GM06990 (cell line): ENCODE measurements at regions not wholly inside any gene's neighbourhood (a gene's known extent, or its start where the extent isn't known, plus 50 kb on each side); places are given as distances from the start of the nearest gene placed in this dataset.

Experiments
- DNase-seq: peaks from one replicate; pipeline ENCODE4 v3.0.0-alpha.2; 2011; ENCODE audit not compliant: insufficient read length; ENCODE audit errors: extremely low read depth
- H3K27me3 ChIP-seq: replicated peaks from 2 replicates; pipeline ENCODE4 v1.6.0; 2011; ENCODE audit warnings: low read length; ENCODE audit not compliant: control insufficient read depth, insufficient read depth
- H3K36me3 ChIP-seq: 2 replicates; pipeline ENCODE4 v1.5.1; 2011; ENCODE audit warnings: low read length; ENCODE audit not compliant: control insufficient read depth, insufficient read depth
- H3K4me3 ChIP-seq: replicated peaks from 2 replicates; pipeline ENCODE4 v1.5.1; 2011; ENCODE audit warnings: low read depth, mild to moderate bottlenecking, control low read depth, low read length
- TF ChIP-seq, protein P1 (sequence below): IDR thresholded peaks from 2 replicates; pipeline ENCODE4 v1.5.1; 2011; ENCODE audit warnings: low read length, control low read depth, mild to moderate bottlenecking, inconsistent platforms; ENCODE audit not compliant: insufficient read depth, poor library complexity, severe bottlenecking

DNA sequence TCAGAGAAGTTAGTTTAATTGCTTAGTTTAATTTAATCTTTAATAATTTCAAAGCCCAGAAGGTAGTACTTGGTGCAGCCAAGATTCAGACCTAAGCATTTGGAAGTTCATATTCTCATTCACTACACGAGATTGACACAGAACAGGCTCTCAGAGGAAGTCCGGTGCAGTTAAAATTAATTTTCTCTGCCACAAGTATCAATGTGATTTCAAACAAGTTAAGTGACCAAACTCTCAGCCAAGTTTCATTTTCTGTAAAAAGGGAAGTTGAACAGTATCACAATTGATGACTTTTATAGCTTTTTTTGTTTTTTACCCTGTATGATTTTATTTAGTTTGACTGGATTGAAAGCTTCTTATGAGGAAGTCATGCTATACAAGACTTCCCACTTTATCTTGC lies 1494.9 kb upstream of the LRRTM3 start:
- no peak for DNase-seq
- TF ChIP-seq, protein P1, sequence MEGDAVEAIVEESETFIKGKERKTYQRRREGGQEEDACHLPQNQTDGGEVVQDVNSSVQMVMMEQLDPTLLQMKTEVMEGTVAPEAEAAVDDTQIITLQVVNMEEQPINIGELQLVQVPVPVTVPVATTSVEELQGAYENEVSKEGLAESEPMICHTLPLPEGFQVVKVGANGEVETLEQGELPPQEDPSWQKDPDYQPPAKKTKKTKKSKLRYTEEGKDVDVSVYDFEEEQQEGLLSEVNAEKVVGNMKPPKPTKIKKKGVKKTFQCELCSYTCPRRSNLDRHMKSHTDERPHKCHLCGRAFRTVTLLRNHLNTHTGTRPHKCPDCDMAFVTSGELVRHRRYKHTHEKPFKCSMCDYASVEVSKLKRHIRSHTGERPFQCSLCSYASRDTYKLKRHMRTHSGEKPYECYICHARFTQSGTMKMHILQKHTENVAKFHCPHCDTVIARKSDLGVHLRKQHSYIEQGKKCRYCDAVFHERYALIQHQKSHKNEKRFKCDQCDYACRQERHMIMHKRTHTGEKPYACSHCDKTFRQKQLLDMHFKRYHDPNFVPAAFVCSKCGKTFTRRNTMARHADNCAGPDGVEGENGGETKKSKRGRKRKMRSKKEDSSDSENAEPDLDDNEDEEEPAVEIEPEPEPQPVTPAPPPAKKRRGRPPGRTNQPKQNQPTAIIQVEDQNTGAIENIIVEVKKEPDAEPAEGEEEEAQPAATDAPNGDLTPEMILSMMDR = no peak
- no peaks in the 10 kb centered on the region for H3K36me3 ChIP-seq
- no peaks in the 10 kb centered on the region for H3K27me3 ChIP-seq
- no peak overlapping the region for H3K4me3 ChIP-seq

DNA sequence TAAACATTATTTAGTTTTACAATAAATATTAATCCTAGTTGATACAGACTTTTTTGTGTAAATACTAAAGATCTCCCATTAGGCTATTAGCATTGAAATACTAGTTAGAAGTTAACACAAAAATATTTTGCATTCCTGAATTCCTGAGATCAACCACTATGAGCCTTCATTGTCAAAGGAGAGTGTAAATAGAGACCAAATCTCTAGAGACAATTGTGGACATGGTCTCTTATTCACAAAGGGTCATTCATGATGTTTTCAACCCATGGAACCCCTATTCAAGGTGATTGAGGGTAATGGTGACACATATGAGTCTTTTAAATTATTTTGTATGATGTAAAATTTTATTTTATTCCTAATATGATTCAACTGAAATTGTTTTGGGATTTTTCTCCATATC lies 1454.8 kb upstream of the LRRTM3 start:
- DNase-seq = no peak
- H3K27me3 ChIP-seq = no peaks in the 10 kb centered on the region

DNA sequence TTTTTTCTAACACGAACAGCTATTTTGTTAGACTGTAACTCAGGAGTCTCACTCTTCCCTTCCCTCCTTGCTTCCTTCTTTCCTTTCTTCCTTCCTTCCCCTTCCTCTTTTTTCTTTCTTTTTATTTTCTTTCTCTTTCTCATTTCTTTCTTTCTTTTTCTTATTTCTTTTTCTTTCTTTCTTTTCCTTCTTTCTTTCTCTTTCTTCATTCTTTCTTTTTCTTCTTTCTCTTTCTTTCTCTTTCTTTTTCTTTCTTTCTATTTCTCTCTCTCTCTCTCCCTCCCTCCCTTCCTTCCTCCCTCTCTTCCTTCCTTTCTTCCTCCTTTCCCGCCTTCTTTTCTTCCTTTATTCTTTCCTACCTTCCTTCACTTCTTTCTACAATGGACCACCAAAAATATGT lies 1443.0 kb upstream of the LRRTM3 start:
- TF ChIP-seq, protein P1 = no peak

More for the DNA sequence above, 1454.8 kb upstream of the LRRTM3 start:
- Histone ChIP-seq H3K36me3 (no peaks in the 10 kb centered on the region), H3K4me3 (no peak overlapping the region)
- TF ChIP-seq, protein P1 = no peak

DNA sequence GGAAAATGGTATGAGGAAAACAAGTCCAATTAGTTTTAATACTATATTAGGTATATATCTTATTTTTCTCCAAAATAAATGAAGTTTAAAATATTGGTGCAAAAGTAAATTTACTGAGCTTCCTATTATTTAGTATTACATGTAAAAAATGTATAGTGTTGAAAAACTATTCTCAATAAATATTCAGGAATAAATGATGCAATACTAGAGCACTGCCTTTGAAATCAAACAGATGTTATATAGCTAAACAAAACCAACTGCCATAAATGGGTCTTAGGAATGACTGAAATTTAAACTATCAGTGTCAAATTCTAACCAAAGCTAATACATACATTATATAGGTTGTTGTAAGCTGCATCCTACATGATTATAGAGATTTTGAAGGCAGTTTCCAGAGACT lies 1434.0 kb upstream of the LRRTM3 start:
- TF ChIP-seq, protein P1 = no peak
- H3K27me3 ChIP-seq = no peaks in the 10 kb centered on the region
- no peak for DNase-seq
- H3K36me3 ChIP-seq = no peaks in the 10 kb centered on the region
- H3K4me3 ChIP-seq = no peak overlapping the region

More for the DNA sequence above, 1443.0 kb upstream of the LRRTM3 start:
- Histone ChIP-seq H3K36me3 (no peaks in the 10 kb centered on the region), H3K27me3 (no peaks in the 10 kb centered on the region), H3K4me3 (no peak overlapping the region)
- DNase-seq = no peak

DNA sequence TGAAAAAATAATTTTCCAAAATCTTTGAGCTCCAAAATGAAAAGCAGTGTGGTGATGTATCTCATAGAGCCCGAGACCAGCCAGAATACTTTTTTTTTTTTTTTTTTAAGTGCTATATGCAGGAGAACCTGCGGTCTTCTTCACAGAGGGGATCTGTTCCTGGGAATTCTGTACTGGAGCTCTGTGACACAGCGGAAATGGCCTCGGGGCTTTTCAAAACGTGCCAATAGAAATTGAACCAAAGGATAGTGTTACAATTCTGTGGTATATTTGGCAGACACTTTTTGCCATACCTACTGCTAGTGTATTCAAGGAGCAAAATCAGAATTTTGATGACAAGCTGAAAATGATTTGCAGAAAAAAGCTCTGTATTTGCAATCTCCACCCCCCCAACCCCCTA lies 1429.3 kb upstream of the LRRTM3 start:
- Histone ChIP-seq H3K4me3 (no peak overlapping the region), H3K36me3 (no peaks in the 10 kb centered on the region), H3K27me3 (no peaks in the 10 kb centered on the region)
- no peak for DNase-seq
- TF ChIP-seq, protein P1 = no peak

DNA sequence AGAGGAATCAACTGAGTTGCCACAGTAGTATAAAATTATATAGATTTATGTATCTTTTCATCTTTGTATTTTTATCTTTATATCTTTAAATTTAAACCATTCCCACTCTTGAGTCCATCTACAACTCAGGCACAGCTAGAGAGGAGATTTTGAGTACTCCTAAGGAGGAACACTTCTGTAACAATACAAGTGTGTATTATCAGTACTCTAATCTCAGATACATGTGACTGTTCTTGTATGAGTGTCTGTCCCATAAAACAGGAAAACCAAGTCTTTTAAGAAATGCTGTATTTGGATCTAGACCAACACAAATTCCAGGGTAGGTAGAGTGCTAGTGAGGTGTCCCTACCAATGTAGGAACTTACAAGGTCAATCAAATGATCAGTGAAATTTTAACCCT lies 1428.0 kb upstream of the LRRTM3 start:
- H3K27me3 ChIP-seq = no peaks in the 10 kb centered on the region
- no peak for DNase-seq
- TF ChIP-seq, protein P1 = no peak
- no peaks in the 10 kb centered on the region for H3K36me3 ChIP-seq
- no peak overlapping the region for H3K4me3 ChIP-seq
